HG03520 (cell line): ENCODE measurements at regions not wholly inside any gene's neighbourhood (a gene's known extent, or its start where the extent isn't known, plus 50 kb on each side); places are given as distances from the start of the nearest gene placed in this dataset.
"Not testable (repeated sequence)": the region's sequence is repeated elsewhere in the genome, so short reads cannot be mapped to it uniquely, and the experiment has no call there.

ENCODE experiments used
- ATAC-seq: cut with Tn5 transposase; IDR thresholded peaks from one replicate; pipeline ENCODE4 v1.9.1; 2021; ENCODE audit warnings: mild to moderate bottlenecking, moderate library complexity; ENCODE audit not compliant: unreplicated experiment

DNA sequence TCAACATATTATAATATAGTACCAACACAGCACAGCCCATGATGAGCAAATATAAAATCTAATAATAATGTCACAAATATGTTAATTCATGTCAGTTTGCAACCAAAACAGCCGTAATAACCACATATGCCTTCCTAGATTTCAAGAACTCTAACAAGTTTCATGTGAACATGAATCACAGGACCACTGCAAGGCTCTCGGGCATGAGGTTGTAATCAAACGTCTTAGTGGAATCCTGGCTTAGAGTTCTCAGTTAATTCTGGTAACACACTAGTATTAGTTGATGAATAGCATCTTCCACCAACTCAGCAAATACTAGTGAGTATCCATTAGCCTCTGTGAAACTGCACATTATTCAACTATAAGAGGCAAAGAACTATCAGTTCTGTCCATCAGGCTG lies 379.3 kb upstream of the TENM3 start:
- no peak for ATAC-seq

GRCh38 chr4:181870326-181870725 lies 372.9 kb upstream of the TENM3 start:
- no peak for ATAC-seq

- ATAC-seq = no peak
These were observed 368.6 kb upstream of the TENM3 start for GRCh38 chr4:181874602-181875001.

DNA sequence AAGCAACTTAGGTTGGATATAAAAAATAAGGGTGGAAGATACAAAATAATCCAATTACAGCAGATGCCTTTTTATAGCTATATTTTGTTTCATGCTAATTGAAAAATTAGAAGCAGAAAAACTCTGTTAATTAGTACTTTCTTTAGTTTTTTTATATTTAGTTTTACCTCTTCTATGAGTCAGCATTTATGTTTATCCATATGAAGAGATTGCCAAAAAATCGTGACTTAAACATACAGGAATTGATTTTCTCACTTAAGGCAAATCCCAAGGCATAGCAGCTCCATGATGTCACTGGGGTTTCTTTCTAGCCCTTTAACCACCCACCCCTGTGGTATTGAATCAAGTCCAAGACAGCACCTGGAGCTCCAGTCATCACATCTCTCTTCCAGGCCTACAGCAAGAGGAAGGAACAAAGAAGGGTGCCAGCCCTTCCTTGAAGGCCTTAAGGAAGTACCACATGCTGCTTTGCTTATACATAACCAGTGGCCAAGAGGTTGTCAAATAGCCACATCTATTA lies 365.8 kb upstream of the TENM3 start:
- ATAC-seq = no peak

- no peak for ATAC-seq
These were observed 353.2 kb upstream of the TENM3 start for GRCh38 chr4:181890031-181890430.

- no peak for ATAC-seq
These were observed 352.3 kb upstream of the TENM3 start for GRCh38 chr4:181890911-181891310.

- no peak for ATAC-seq
These were observed 346.6 kb upstream of the TENM3 start for GRCh38 chr4:181896614-181897013.

- no peak for ATAC-seq
These were observed 345.3 kb upstream of the TENM3 start for GRCh38 chr4:181897935-181898334.

DNA sequence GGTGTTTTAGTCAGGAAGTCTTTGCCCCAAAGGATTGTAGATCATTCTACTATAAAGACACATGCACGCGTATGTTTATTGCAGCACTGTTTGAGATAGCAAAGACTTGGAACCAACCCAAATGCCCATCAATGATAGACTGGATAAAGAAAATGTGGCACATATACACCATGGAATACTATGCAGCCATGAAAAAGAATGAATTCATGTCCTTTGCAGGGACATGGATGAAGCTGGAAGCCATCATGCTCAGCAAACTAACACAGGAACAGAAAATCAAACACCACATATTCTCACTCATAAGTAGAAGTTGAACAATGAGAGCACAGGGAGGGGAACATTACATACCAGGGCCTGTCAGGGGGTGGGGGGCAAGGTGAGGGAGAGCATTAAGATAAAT lies 340.8 kb upstream of the TENM3 start:
- not testable (repeated sequence) for ATAC-seq

GRCh38 chr4:181905708-181906107 lies 337.5 kb upstream of the TENM3 start:
- ATAC-seq = no peak

DNA sequence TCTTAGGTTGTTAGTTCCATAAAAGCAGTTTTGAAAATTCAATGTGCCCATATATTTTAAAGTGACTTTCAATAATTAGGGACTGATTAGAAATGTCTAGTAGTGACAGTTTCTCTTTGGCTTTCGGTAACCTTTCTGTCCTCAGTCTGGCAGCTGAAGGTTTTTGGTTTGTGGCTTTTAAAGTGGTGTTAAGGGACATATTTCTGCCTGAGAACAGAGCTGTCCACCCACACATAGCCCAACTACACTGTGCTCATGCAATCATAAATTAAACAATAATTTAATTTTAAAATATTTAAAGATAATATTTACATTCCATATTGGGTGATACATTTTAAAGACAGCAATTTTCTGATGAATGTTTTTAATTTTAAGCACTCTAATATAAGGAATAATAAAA lies 335.0 kb upstream of the TENM3 start:
- no peak for ATAC-seq

GRCh38 chr4:181909368-181909767 lies 333.8 kb upstream of the TENM3 start:
- no peak for ATAC-seq

DNA sequence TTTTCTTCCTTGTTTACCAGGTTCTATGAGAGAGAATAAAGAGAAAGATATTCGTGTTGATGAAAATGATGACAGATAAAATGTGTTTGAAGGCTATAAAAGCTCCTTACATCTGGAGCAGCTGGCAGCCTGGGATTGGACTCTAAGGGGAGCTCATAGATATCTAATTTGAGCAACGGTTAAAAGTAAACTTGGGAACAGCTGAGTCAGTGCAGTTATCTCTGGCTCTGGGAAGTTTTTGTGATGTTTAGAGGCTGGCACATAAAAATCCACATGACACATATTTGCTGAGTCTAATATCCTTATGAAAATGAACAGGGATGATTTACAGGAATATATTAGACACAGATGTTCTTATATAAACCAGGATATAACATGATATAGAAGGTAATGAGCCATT lies 331.8 kb upstream of the TENM3 start:
- no peak for ATAC-seq

DNA sequence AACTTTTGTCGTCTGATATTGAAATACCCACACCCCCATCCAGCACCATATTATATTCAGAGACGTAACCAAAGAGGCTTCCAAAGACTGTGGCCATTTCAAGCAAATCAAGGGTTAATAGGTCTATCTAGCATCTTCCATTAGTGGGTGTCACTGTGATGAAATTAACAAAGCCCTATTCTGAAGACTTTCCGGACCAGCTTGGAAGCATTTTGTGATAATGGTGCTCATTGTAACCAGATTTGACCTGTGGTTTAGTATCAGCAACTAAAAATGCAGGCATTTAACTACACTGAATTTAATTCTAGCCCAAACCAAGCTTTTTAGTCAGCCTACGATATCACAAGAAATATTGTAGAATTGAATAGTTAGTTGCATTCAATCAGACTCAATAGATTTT lies 309.7 kb upstream of the TENM3 start:
- no peak for ATAC-seq

- ATAC-seq = no peak
These were observed 304.6 kb upstream of the TENM3 start for GRCh38 chr4:181938631-181939030.

DNA sequence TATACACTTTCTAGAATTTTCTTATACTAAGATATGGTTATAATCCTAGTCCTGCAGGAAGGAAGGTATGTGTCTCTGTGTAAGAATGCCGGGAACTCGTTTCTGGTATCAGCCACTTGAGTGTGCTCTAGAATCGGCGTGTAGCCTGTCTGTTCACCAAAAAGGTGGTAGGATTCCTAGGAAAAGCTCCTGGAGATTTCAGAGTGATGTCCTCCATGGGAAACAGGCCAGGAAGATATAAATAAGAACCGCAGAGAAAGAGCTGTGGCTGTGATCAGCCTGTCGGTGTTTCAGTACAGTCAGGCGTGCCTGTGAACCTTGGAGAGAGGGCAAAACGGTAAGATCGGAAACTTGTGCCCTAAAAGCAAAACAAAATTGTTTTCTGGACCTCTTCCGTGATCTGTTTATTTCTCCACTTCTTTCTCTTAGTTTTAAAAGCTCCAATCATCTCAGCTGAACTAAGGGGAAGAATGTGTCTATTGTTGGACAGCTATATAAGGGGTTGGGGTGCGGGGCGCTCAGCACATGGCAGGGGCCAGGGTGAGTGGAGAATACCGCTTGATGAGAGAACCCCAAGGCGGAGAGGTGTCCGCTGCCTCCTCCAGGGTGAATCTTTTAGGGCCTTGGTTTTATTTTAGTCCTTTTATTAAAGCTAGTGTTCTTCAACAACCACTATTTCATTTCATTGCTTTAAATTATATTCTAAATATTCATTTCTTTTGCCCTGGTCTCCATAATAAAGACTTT lies 303.8 kb upstream of the TENM3 start:
- no peak for ATAC-seq

DNA sequence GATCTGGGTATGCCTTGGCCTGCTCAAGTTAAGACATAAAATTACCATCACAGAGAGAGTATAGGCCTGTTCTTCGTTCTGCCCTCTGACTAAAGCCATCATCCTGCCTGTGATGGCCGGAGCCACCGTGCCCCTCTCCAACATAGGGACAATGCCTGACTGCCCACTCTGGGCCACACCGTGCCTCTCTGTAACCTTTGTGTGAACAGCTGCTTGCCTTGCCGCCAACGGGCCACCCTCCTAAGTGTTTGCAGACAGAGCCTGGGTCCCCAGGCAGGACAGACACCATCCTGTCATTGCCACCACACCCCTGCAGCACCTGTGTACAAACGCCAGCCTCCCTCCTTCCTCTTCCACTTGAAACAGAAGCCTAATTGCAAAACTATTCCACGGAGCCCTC lies 298.7 kb upstream of the TENM3 start:
- ATAC-seq = no peak

DNA sequence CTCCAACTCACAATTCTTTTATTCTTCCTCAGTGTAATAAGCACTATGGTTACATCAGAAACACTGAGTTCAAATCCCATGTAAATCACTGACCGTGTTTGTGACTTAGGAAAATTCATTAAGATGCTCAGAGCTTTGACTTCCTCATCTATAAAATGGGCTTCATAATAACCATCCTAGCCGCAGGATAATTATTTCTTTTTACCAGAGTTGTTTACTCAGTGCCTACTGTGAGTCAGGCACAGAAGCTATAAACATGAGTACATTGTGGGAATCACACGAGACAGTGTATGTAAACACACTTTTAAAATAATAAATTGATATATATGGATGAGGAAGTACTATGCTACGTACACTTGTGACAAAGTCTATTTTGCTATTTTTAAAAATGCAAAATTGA lies 296.3 kb upstream of the TENM3 start:
- ATAC-seq = no peak

- ATAC-seq = no peak
These were observed 294.3 kb upstream of the TENM3 start for GRCh38 chr4:181948839-181949382.

- no peak for ATAC-seq
These were observed 293.4 kb upstream of the TENM3 start for GRCh38 chr4:181949704-181950312.

DNA sequence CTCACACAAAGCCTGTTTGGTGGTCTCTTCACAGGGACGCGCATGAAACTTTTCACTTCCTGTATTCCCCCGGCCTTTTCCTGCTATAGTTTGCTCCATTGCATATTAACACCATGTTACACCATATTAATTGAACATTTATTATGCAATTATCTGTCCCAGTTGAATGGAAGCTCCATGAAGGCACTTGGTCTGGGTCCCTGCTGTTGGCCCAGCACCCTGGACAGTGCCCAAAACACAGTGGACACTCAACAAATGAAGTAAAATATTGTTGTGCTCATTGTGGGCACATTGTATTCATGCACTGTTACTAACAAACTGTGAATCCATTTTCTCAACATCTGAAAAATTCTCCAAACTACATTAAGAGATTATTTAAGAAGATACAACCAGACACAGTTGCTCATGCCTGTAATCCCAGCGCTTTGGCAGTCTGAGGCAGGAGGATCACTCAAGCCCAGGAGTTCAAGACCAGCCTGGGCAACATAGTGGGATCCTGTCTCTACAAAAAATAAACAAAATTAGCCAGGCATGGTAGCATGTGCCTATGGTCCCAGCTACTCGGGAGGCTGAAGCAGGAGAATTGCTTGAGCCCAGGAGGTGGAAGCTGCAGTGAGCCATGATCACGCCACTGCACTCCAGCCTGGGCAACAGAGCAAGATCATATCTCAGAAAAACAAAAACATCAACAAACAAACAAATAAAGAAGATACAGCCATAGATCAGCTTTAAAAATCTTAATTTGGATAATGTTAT lies 292.7 kb upstream of the TENM3 start:
- no peak for ATAC-seq

- no peak for ATAC-seq
These were observed 291.9 kb upstream of the TENM3 start for GRCh38 chr4:181951265-181951664.
